ENCODE measurements at regions not wholly inside any gene's neighbourhood (a gene's known extent, or its start where the extent isn't known, plus 50 kb on each side); places are given as distances from the start of the nearest gene placed in this dataset.

DNA sequence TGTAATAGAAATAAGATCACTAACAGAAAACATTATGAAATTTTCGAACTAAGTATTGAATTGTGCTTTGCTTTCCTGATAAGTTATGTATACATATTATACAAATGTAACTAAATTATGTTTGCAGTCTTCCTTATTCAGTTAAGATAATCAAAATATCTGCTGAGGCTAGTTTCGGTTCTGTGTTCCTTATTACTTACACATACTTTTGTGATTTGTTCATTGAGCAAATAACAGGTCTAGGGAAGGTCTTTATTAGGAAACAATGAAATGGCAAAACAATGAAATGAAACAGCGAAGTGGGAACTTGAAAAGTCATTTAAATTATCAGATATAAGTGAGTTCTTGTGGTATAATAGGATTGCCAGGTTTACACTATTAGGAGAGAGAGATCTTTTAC lies 352.4 kb downstream of the GRIA2 start:
- no peaks in the 10 kb centered on the region for H3K36me3 ChIP-seq (ENCODE audit: control insufficient read depth, insufficient read depth, low read length)

DNA sequence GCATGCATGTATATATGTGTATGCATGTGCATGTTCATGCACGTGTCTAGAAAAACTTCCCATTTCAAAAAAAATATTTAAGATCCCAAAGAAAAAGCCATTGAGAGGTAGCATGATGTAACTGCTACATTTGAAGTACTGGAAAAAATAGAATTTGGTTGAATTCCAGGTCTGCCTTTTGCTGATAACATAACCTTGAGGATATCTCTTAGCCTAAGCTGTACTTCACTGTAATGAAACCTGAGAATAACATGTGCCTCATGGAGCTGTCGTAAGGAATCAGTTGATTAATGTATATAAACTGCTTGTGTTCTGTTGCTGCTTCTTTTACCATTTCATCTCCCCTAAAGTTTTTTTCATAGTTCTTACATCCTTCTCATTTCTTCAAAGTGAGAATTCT lies 351.8 kb downstream of the GRIA2 start:
- Histone ChIP-seq H3K4me3 (replicated peaks; ENCODE audit: low read depth, low read length) (no peak overlapping the region), H3K27me3 (replicated peaks; ENCODE audit: control insufficient read depth, insufficient read depth, low read length) (no peaks in the 10 kb centered on the region), H3K36me3 (ENCODE audit: control insufficient read depth, insufficient read depth, low read length) (no peaks in the 10 kb centered on the region)
- TF ChIP-seq, protein P1, sequence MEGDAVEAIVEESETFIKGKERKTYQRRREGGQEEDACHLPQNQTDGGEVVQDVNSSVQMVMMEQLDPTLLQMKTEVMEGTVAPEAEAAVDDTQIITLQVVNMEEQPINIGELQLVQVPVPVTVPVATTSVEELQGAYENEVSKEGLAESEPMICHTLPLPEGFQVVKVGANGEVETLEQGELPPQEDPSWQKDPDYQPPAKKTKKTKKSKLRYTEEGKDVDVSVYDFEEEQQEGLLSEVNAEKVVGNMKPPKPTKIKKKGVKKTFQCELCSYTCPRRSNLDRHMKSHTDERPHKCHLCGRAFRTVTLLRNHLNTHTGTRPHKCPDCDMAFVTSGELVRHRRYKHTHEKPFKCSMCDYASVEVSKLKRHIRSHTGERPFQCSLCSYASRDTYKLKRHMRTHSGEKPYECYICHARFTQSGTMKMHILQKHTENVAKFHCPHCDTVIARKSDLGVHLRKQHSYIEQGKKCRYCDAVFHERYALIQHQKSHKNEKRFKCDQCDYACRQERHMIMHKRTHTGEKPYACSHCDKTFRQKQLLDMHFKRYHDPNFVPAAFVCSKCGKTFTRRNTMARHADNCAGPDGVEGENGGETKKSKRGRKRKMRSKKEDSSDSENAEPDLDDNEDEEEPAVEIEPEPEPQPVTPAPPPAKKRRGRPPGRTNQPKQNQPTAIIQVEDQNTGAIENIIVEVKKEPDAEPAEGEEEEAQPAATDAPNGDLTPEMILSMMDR (IDR thresholded peaks at IDR 0.05; ENCODE audit: insufficient read depth, low read length, poor library complexity, severe bottlenecking): no peak
- no peak for DNase-seq (ENCODE audit: extremely low read depth, insufficient read length)

More for the DNA sequence above, 352.4 kb downstream of the GRIA2 start:
- DNase-seq (ENCODE audit: extremely low read depth, insufficient read length): no peak
- no peak overlapping the region for H3K4me3 ChIP-seq (replicated peaks; ENCODE audit: low read depth, low read length)
- no peaks in the 10 kb centered on the region for H3K27me3 ChIP-seq (replicated peaks; ENCODE audit: control insufficient read depth, insufficient read depth, low read length)
- TF ChIP-seq, protein P1 (IDR thresholded peaks at IDR 0.05; ENCODE audit: insufficient read depth, low read length, poor library complexity, severe bottlenecking): no peak

DNA sequence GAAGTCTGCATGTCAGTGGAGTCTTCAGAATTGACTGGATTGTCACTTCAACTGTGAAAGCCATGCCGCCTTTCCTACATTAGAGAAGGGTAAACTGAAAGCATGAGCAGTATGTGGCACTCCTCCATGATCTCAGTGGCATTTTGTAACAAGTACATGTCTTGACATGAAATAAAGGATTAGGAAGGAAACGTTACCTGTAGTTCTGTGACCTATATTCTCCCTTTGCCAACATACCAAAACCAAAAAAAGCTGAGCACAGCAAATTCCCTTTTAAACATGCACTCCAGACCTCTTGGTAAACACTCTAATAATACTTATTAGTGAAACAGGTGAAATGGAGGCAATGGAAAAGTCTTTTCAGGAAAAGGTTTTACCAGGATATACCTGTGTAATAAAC lies 344.2 kb downstream of the GRIA2 start:
- H3K4me3 ChIP-seq (replicated peaks; ENCODE audit: low read depth, low read length): no peak overlapping the region
- H3K27me3 ChIP-seq (replicated peaks; ENCODE audit: control insufficient read depth, insufficient read depth, low read length): no peaks in the 10 kb centered on the region
- no peak for DNase-seq (ENCODE audit: extremely low read depth, insufficient read length)
- no peaks in the 10 kb centered on the region for H3K36me3 ChIP-seq (ENCODE audit: control insufficient read depth, insufficient read depth, low read length)
- TF ChIP-seq, protein P1 (IDR thresholded peaks at IDR 0.05; ENCODE audit: insufficient read depth, low read length, poor library complexity, severe bottlenecking): no peak

DNA sequence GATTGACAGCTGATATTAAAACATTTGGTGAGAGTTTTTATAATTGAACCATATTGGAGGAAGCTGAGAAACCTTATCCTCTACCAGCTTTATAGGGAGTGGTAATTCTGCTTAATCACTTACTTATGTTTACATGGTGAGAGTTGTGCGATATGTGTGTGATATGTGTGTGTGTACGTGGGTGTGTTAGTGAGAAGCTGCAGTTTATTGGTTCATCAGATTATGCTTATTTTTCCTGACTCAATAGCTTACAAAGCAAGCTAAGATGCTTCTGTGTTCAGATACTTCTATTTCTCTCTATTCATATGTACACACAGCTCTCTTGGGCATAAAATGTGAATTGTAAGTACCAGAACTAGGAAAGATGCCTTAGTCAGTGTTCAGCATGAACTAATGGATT lies 343.7 kb downstream of the GRIA2 start:
- Histone ChIP-seq H3K36me3 (ENCODE audit: control insufficient read depth, insufficient read depth, low read length) (no peaks in the 10 kb centered on the region), H3K27me3 (replicated peaks; ENCODE audit: control insufficient read depth, insufficient read depth, low read length) (no peaks in the 10 kb centered on the region), H3K4me3 (replicated peaks; ENCODE audit: low read depth, low read length) (no peak overlapping the region)
- TF ChIP-seq, protein P1 (IDR thresholded peaks at IDR 0.05; ENCODE audit: insufficient read depth, low read length, poor library complexity, severe bottlenecking): no peak
- no peak for DNase-seq (ENCODE audit: extremely low read depth, insufficient read length)

DNA sequence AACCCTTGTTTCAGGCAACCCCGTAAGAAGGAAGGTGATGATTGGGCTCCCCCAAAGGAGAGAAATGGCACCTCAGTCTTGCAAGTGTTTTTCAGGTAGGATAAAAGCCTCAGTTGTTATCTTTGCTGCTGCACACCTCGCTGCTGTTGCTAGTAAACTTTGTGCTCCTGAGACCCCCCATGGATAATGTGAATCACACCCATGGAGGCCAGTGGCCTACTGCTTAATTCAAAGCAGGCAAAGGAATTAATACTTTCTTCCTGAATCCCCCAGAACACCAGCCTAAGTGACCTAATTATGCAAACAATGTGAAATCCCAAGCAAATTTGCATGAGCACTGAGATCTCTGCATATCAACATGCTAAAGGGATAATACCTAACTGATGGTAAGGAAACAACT lies 337.5 kb downstream of the GRIA2 start:
- TF ChIP-seq, protein P1 (IDR thresholded peaks at IDR 0.05; ENCODE audit: insufficient read depth, low read length, poor library complexity, severe bottlenecking): no peak

DNA sequence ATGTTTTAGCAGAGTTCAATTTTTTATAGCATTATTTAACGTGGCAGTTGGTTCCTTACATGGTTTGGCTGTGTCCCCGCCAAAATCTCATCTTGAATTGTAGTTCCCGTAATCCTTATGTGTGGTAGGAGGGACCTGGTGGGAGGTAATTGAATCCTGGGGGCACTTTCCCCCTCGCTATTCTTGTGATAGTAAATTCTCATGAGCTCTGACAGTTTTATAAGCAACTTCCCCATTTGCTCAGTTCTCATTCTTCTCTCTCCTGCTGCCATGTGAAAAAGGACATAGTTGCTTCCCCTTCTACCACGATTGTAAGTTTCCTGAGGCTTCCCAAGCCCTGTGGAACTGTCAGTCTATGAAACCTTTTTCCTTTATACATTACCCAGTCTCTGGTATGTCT lies 329.5 kb downstream of the GRIA2 start:
- no peak overlapping the region for H3K4me3 ChIP-seq (replicated peaks; ENCODE audit: low read depth, low read length)
- TF ChIP-seq, protein P1 (IDR thresholded peaks at IDR 0.05; ENCODE audit: insufficient read depth, low read length, poor library complexity, severe bottlenecking): no peak
- DNase-seq (ENCODE audit: extremely low read depth, insufficient read length): no peak

More for the DNA sequence above, 337.5 kb downstream of the GRIA2 start:
- H3K27me3 ChIP-seq (replicated peaks; ENCODE audit: control insufficient read depth, insufficient read depth, low read length): no peaks in the 10 kb centered on the region
- no peak for DNase-seq (ENCODE audit: extremely low read depth, insufficient read length)
- no peak overlapping the region for H3K4me3 ChIP-seq (replicated peaks; ENCODE audit: low read depth, low read length)
- H3K36me3 ChIP-seq (ENCODE audit: control insufficient read depth, insufficient read depth, low read length): no peaks in the 10 kb centered on the region

More for the DNA sequence above, 329.5 kb downstream of the GRIA2 start:
- Histone ChIP-seq H3K27me3 (replicated peaks; ENCODE audit: control insufficient read depth, insufficient read depth, low read length) (no peaks in the 10 kb centered on the region), H3K36me3 (ENCODE audit: control insufficient read depth, insufficient read depth, low read length) (no peaks in the 10 kb centered on the region)
